ENCODE measurements at regions not wholly inside any gene's neighbourhood (a gene's known extent, or its start where the extent isn't known, plus 50 kb on each side); places are given as distances from the start of the nearest gene placed in this dataset.

DNA sequence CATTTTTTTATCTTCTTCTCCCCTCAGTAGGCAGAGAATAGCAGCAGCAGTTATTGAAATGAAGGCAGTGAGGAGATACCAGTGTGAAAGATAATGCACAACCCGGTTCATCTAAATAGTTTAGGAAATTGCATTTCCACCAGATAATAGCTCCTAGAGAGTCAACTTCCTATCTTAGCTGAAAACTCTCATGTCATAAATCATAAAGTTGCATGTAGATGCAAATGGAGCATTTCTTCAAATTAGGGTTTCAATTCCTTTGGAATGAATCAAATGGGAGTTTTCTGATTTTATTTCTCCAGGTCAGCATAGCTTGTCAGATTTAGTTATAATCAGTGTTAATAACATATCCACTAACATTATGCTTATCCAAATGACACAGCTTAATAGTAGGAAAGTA is 335.3 kb downstream of the CNTNAP4 start:
- DNase-seq = no peak
- in situ Hi-C loops (cut with HindIII; ENCODE audit: low pct_ligation_motif_present, low pct_unique_long_range_greater_than_20kb, low sequenced_read_pairs) = no loop called here

- in situ Hi-C loops (cut with HindIII; ENCODE audit: low pct_ligation_motif_present, low pct_unique_long_range_greater_than_20kb, low sequenced_read_pairs) = no loop called here
- no peak for DNase-seq
These were observed 337.1 kb downstream of the CNTNAP4 start for GRCh38 chr16:76614269-76614668.

DNA sequence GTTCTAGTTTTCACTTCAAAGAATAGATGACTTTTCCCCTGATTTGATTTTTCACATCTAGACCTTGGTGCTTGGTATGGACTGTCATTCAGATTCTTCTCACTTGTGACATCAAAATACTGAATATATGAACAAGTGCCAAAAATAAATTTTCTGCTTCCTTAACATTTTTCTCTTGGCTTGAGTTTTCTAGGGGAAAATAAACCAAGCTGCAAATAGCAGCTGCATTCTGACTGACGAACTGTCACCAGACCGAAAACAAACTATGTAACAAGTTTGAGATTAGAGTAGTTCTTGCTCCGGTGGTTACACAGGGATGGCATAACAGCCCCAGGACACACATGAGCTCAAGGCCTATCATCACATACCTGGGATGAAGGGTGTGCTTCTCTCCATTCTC is 345.7 kb downstream of the CNTNAP4 start:
- in situ Hi-C loops (cut with HindIII; ENCODE audit: low pct_ligation_motif_present, low pct_unique_long_range_greater_than_20kb, low sequenced_read_pairs) = no loop called here

DNA sequence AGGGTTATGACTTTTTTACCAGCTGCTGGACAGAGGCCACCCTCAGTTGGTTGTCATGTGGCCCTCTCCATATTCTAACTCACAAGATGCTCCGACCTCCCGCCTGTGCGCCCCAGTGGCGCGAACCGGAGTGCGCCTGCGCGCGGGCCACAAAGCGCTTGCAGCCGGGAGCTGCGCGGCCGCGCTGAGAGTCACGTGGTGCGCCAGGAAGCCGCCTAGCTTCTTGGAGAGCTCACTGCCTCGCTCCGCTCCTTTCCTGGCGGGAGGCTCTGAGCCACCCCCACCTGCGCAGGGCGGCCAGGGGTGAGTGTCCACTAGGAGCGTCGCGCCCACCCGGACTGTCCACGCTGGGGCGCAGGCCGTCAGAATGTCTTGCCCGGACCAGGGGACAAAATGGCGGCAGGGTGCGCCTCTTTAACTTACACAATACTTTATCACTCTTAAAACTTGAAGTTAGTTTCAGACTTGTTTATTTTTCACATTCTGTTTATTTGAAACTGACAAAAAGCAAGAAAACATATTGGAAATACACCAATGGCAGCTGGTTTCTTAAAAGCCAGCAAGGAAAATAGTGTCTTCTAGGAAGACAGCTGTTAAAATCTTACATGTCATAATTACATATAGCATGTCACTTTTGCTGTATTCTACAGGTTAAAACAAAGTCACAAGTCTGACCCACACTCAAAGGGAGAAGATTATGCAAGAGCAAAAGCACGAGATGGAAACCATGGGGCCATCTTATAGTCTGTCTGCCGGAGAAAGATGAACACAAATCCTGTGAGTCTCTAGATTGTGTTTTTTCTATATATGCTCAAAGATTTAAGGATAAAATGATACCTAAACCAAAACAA is 357.9 kb downstream of the CNTNAP4 start:
- DNase-seq = no peak
- in situ Hi-C loops (cut with HindIII; ENCODE audit: low pct_ligation_motif_present, low pct_unique_long_range_greater_than_20kb, low sequenced_read_pairs) = loop anchor here (25.0 kb wide), 1 partner anchor 348 kb away; the partner anchor contains the start of gene CNTNAP4

More for the DNA sequence above, 345.7 kb downstream of the CNTNAP4 start:
- no peak for DNase-seq

DNA sequence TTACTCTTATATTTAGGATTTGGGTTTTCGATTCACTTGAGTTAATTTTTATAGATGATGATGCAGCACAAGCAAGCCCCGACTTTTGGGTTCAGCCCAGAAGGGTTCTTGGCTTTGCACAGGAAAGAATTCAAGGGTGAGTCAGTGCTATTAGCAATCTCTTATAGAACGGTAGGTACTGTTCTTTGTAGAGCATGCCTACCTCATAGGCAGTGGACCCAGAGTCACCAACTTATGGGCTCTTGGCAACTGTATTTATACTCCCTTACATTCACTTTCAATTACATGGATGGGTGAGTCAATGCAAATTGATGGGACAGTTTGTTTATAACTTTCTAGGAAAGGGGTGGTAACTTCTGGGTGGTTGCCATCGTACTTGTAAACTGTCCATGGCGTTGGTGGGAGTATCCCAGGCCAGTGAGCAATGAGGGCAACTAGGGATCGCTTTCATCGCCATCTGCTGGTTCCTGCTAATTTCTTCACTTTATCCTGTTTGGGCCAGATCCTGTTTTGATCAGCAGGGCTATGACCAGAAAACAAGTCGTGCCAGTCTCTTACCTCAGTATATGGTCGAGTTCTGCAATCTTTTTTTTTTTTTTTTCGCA is 362.6 kb downstream of the CNTNAP4 start:
- peak; percentile 53 for DNase-seq
- in situ Hi-C loops (cut with HindIII; ENCODE audit: low pct_ligation_motif_present, low pct_unique_long_range_greater_than_20kb, low sequenced_read_pairs) = loop anchor here (25.0 kb wide), 1 partner anchor 352 kb away; the partner anchor contains the start of gene CNTNAP4

- DNase-seq = no peak
- in situ Hi-C loops (cut with HindIII; ENCODE audit: low pct_ligation_motif_present, low pct_unique_long_range_greater_than_20kb, low sequenced_read_pairs) = no loop called here
These were observed 373.4 kb downstream of the CNTNAP4 start for GRCh38 chr16:76650582-76650981.

DNA sequence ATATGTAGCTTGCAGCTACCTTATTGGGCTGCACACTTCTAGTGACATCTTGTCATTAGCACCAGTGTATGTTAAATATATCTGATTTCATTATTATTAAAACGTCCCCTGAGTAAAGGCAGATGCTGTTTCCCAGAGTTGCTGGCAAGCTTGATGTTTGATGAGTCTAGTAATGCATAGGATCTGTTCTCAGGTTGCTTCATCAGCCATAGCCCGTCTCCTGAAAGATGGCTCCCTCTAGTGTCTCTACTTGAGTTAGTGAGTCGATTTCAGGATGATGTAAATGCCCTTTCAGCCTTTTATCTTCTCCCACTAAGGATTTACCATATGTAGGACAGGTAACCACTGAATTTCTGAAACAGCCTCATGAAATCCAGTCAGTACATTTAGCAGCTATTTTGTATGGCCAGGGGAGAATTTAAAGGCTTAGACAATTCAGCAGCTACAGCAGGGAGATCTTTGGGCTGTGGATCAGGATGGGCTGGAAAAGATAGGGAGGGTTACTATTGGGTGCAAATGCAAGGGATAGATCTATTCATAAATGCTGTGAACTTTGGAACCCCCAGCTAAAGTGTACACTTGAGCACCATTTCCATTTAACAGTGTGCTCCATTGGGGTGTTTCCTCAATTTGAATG is 376.3 kb downstream of the CNTNAP4 start:
- in situ Hi-C loops (cut with HindIII; ENCODE audit: low pct_ligation_motif_present, low pct_unique_long_range_greater_than_20kb, low sequenced_read_pairs) = no loop called here
- DNase-seq = peak; percentile 70

- DNase-seq = no peak
- in situ Hi-C loops (cut with HindIII; ENCODE audit: low pct_ligation_motif_present, low pct_unique_long_range_greater_than_20kb, low sequenced_read_pairs) = no loop called here
These were observed 377.1 kb downstream of the CNTNAP4 start for GRCh38 chr16:76654088-76654820.

GRCh38 chr16:76656994-76657393 is 379.8 kb downstream of the CNTNAP4 start:
- in situ Hi-C loops (cut with HindIII; ENCODE audit: low pct_ligation_motif_present, low pct_unique_long_range_greater_than_20kb, low sequenced_read_pairs) = no loop called here
- DNase-seq = no peak

DNA sequence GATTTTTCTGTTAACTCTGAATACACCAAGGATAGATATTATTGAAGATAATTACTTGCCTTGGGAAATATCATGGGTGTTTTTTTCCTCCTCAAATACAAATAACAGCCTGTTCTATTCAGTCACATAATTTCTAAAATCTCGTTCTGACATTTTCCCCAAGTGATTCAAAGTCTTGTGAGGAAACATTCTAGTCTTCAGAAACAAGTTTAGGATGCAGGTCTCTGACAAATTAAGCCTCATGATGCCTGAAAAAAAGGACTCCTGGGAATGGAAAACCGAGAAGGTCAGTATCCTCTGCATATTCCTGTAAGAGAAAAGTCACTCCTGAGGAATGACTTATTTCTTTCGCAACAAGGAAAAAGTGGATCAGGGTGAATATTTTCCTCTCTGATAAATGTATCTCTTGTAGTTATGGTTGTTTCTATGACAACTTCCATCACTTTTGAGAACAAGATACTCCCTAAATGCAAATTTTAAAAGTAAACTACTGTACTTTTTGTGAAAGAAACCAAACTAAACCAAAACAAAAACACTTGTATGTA is 384.6 kb downstream of the CNTNAP4 start:
- in situ Hi-C loops (cut with HindIII; ENCODE audit: low pct_ligation_motif_present, low pct_unique_long_range_greater_than_20kb, low sequenced_read_pairs) = no loop called here
- DNase-seq = no peak

DNA sequence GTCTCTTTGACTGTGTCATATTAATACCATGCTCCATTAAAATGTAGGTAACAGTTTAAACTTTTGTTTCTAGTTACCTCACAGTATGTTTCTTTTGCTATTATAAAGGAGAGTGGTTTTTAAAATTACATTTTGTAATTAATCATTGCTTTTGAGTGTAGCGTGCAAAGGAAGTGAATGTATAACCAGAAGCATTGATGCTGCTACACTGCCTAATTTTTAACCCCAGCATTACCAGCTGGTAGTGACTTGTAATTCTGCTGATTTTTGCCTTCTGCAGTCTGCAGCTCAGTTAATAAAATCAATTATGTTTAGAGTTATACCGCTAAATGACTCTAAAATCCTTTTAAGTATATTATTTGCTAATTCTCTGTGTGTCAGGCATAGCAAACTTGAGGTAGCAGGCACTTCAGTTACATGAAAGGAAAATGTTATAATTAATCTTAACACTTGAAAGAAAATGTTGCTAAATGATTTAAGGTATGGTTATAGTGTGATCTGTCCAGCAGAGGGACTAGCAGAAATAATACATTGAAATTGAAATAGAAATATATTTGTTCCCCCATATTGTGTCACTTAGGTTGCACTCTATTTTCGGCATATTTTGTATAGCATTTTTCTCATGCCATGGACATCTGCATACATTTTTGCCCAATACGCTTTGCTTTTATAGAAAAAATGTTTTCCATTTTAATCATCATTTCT is 388.5 kb downstream of the CNTNAP4 start:
- in situ Hi-C loops (cut with HindIII; ENCODE audit: low pct_ligation_motif_present, low pct_unique_long_range_greater_than_20kb, low sequenced_read_pairs) = no loop called here
- no peak for DNase-seq

GRCh38 chr16:76668207-76668725 is 391.1 kb downstream of the CNTNAP4 start:
- no peak for DNase-seq

GRCh38 chr16:76669288-76669687 is 392.1 kb downstream of the CNTNAP4 start:
- no peak for DNase-seq
- in situ Hi-C loops (cut with HindIII; ENCODE audit: low pct_ligation_motif_present, low pct_unique_long_range_greater_than_20kb, low sequenced_read_pairs) = no loop called here

More at GRCh38 chr16:76668207-76668725, 391.1 kb downstream of the CNTNAP4 start:
- in situ Hi-C loops (cut with HindIII; ENCODE audit: low pct_ligation_motif_present, low pct_unique_long_range_greater_than_20kb, low sequenced_read_pairs) = no loop called here

DNA sequence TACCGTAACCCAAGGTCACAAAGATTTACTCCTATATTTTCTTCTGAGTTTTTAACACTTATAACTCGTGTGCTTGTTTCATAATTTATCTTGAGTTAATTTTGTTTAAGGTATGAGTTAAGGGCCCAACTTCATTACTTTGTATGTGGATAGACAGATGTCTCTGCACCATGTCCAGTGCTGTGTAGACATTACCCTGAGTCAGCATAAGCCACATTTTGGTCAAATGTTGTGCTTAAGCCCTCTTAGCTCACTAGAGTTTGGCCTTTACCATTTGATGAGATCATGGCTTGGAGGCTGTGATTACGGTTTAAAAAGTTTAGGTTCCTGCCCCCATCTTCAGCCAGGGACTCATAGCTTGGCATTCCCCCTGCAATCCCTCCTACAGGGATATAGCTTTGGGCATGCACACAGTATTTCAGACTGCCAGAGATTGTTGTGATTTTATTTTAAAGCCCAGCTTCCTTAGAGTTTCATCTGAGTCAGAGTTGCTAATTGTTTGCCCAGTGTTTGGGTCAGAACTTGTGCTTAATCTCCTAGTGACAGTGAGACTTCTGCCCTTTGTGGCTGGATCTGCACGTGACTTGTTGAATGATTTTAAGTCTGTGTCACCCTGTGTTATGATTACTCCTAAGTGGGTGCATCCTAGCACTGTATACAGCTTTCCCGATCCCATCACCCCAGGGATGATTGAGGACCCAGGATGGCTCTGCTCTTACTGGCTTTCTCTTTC is 393.1 kb downstream of the CNTNAP4 start:
- DNase-seq = no peak
- in situ Hi-C loops (cut with HindIII; ENCODE audit: low pct_ligation_motif_present, low pct_unique_long_range_greater_than_20kb, low sequenced_read_pairs) = no loop called here

DNA sequence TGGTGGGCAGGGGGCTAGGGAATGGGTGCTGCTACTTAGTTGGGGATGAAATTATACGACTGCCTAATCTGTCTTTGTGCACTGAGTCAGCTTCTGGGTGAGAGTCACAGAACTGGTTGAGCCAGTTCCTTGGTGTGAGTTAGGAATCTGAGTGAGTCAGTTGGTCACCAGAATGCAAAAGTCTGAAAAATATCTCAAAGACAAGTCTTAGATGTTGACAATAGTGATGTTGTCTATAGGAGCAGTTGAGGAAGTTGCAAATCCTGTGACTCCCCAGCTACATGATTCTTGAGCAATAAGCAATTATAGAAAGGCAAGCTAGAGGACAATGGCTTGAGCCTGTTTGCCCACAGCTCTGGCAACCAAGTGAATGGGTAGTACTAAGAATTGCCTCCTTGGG is 399.2 kb downstream of the CNTNAP4 start:
- no peak for DNase-seq
- in situ Hi-C loops (cut with HindIII; ENCODE audit: low pct_ligation_motif_present, low pct_unique_long_range_greater_than_20kb, low sequenced_read_pairs) = no loop called here

DNA sequence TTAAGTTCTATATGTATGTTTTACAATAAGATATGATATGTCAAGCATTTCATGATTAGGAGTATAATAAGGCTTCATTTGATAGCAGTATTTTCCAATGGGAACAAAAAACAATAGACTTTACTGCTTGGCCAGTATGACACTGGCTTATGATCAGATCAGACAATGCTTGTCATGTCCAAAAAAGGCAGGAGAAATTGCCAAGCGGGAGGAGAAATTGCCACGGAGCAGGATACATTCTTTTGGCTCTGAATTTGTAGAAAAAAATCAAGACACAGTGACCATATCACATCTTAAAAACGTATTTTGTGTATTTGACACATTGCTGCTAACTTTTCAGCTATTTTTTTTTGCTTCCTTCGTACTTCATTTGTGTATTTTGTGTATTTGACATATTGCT is 404.1 kb downstream of the CNTNAP4 start:
- in situ Hi-C loops (cut with HindIII; ENCODE audit: low pct_ligation_motif_present, low pct_unique_long_range_greater_than_20kb, low sequenced_read_pairs) = no loop called here
- DNase-seq = no peak

DNA sequence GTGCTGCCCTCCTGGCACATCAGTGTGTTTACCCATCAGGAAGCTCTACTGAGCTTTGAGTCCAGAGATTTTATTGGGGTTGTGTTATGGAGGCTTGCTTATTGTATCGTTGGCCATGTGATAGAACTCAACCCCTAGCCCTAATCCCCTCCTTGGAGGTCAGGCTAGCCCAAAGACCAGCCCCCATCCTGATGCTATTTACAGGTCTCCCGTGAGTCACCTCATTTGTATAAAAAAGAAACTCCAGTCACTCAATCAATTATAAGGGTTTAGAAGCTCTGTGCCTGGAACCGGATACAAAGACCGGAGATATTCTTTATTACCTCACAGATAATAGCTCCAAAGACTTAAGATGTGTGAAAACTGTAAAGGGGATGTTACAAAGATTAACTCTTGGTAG is 405.9 kb downstream of the CNTNAP4 start:
- in situ Hi-C loops (cut with HindIII; ENCODE audit: low pct_ligation_motif_present, low pct_unique_long_range_greater_than_20kb, low sequenced_read_pairs) = no loop called here
- DNase-seq = no peak

Measured in ACHN (cell line).